Stimulated activated CD8-positive, alpha-beta memory T cell treated with anti-CD3 and anti-CD28 coated beads, Interleukin-2, amount 100 ng/mL, for 48 hours (primary cell): ENCODE measurements at regions not wholly inside any gene's neighbourhood (a gene's known extent, or its start where the extent isn't known, plus 50 kb on each side); places are given as distances from the start of the nearest gene placed in this dataset.

Experiments
- DNase-seq, 2 donors: peaks; one replicate each; pipeline ENCODE4 v3.0.0-alpha.2; 2020; ENCODE audit warnings: low read depth in 2 of 2

GRCh38 chr19:13606156-13606555, 99.9 kb upstream of the CACNA1A start:
- DNase-seq = no peak

GRCh38 chr19:13604902-13605586, 98.8 kb upstream of the CACNA1A start:
- no peak for DNase-seq

GRCh38 chr19:13600802-13601201, 94.5 kb upstream of the CACNA1A start:
- DNase-seq = no peak

- DNase-seq = no peak
These were observed 93.8 kb upstream of the CACNA1A start for GRCh38 chr19:13600091-13600490.

GRCh38 chr19:13599681-13600080, 93.4 kb upstream of the CACNA1A start:
- no peak for DNase-seq

- no peak for DNase-seq
These were observed 91.8 kb upstream of the CACNA1A start for GRCh38 chr19:13598098-13598497.

- peak in 1 of 2 donors; percentile 20 for DNase-seq
These were observed 91.4 kb upstream of the CACNA1A start for GRCh38 chr19:13597640-13598039.

GRCh38 chr19:13588957-13589833, 82.9 kb upstream of the CACNA1A start:
- DNase-seq = peak; percentile 71 to 75

- no peak for DNase-seq
These were observed 79.2 kb upstream of the CACNA1A start for GRCh38 chr19:13585512-13585911.

- DNase-seq = no peak
These were observed 77.5 kb upstream of the CACNA1A start for GRCh38 chr19:13583753-13584152.

GRCh38 chr19:13583114-13583513, 76.8 kb upstream of the CACNA1A start:
- DNase-seq = no peak

- no peak for DNase-seq
These were observed 75.3 kb upstream of the CACNA1A start for GRCh38 chr19:13581576-13581975.

- no peak for DNase-seq
These were observed 73.2 kb upstream of the CACNA1A start for GRCh38 chr19:13579388-13580060.

GRCh38 chr19:13576726-13577125, 70.4 kb upstream of the CACNA1A start:
- DNase-seq = no peak

GRCh38 chr19:13574933-13575332, 68.7 kb upstream of the CACNA1A start:
- DNase-seq = no peak

GRCh38 chr19:13573056-13573667, 66.9 kb upstream of the CACNA1A start:
- DNase-seq = no peak

GRCh38 chr19:13561461-13561860, 55.2 kb upstream of the CACNA1A start:
- no peak for DNase-seq

GRCh38 chr19:13557756-13558398, 51.6 kb upstream of the CACNA1A start:
- no peak for DNase-seq

- no peak for DNase-seq
These were observed 50.3 kb upstream of the CACNA1A start for GRCh38 chr19:13556552-13556951.
